GM18517 (cell line): ENCODE measurements at regions not wholly inside any gene's neighbourhood (a gene's known extent, or its start where the extent isn't known, plus 50 kb on each side); places are given as distances from the start of the nearest gene placed in this dataset.
"Not testable (repeated sequence)": the region's sequence is repeated elsewhere in the genome, so short reads cannot be mapped to it uniquely, and the experiment has no call there.

Source experiments
- ATAC-seq: cut with Tn5 transposase; IDR thresholded peaks from one replicate; pipeline ENCODE4 v1.9.1; 2021; ENCODE audit warnings: mild to moderate bottlenecking, moderate library complexity; ENCODE audit not compliant: unreplicated experiment

DNA sequence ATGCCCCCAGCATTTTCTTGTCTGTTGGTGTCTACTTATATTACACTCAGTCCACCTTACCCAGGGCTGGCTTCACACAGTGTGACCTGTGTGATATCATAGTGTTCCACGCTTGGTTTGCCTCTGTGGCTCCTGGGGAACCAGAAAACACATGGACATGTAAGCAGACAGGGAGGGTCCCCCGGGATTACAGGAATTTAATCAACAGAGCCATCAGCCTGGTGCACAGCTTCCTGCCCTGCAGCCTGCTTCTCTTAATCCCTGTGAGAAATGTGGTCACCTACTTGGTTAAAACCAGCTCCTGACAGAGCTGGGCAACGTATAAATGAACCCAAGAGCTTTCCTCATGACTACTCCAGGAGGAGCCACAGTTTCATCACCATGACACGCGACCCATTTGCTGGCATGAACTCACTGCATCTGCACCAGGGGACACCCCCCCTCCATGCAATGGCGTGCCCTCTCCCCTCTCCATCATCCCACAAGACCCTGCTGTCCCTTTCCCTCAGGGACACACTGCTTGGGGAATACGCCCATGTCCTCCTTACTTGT is 152.1 kb downstream of the UQCRFS1 start:
- ATAC-seq: no peak

DNA sequence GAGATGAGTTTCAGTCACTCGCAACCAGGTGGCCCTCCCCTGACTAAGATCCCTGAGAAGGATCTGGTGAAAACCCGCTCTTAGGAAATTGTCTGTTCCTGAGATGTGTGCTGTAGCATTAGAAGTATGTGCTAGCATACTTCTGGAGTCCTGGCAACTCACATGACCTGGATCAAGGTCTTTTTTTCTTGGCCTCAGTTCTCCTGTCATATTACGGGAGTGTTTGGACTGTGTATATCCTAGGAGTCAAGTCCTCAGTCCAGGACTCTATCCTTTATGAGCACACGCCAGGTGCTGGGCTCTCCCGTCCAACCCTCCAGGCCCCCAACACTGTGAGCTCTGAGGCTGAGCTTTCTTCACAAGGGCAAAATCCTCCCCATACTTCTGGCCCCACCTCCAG is 156.4 kb downstream of the UQCRFS1 start:
- no peak for ATAC-seq

DNA sequence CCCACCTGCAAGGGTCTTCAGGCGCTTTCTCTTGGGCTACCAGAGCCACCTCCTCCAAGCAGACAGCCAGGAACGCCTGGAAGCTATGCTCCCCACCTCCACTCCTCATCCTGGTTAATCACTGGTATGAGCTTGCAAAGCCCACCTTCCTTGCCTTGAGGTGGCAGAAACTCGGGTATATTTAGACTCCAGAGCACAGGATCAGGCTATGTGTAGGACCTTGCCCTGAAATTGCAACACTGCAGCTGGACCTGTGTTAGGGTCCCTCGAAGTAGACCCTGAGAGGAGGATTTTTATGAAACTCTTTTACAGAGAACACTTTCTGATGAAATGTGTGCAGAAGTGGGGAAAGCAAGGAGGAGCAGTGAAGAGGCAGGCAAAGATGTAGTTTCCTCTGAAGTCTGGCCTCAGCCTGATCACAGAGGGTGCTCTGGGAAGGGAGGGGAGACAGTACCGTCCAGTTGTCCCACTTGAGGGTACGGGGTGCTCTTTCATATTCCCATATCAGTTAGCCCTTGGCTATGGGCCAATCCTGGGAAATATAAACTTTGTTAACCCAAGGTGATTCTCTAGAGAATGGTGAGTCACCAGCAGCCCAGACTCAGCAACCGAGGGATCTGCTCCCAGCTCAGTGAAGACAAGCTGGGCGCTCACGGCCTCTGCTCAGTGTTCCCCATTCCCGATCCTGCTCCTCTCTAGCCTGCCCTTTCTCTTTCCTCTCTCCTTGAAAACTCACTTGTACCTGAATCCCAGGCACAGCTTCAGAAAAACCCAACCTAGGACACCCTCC is 157.9 kb downstream of the UQCRFS1 start:
- no peak for ATAC-seq

DNA sequence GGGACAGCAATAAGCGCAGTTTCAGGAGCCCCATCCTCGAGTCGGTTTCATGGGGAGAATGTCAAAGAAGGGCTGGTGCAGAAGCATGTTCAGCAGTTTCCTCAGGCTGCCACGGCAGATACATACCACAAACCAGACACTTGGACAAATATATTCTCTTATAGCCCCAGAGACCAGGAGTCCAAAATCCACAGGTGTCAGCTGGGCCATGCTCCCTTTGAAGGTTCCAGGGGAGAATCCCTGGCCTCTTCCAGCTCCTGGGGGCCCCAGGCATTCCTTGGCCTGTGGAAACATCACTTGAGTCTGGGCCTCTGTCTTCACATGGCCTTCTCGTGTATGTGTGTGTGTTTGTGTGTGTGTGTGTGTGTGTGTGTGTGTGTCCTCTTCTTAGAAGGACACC is 164.1 kb downstream of the UQCRFS1 start:
- ATAC-seq: no peak

DNA sequence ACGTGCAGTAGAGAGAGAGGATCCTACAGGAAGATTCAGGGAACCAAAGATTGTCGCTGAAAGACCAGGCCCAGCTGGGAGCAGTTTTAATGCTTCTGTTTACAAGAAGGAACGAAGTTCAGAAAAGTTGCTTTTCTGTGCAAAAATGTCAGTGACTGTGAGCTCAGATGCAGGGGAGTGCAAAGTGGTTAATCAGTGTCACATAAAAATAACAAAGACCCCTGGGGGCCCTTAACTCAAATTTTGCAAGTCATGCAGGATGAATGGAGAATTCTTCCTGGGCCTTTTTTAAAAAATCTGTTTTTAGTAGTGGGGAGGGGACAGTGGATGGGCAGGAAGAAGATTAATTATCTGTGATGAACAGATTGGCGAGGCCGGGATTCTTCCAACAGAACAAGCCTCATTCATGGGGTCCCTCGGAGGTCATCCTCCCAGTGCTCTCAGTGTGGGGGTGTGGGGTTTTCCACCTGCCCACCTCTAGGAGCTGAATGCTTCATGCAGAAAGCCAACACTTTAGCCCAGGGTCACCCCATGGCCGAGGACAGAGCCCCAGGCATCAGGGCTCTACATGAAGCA is 167.2 kb downstream of the UQCRFS1 start:
- no peak for ATAC-seq

DNA sequence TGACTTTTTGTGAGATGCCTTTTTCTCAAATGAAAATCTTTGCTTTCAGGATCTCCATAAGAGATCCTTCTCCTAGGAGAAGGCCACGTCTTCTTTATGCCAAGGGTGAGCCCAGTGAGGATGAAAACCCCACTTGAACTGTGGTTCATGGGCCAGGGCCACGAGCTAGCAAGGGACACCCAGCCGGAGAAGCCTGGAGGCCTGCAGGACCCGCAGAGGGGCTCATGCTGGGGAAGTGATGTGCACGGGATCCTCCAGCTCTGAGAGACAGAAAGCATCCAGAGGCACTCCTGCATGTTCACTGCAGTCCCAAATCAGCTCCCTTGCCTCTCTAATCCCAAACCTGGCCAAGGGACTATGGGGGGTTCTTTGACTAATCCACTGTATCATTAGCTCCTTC is 168.9 kb downstream of the UQCRFS1 start:
- no peak for ATAC-seq

DNA sequence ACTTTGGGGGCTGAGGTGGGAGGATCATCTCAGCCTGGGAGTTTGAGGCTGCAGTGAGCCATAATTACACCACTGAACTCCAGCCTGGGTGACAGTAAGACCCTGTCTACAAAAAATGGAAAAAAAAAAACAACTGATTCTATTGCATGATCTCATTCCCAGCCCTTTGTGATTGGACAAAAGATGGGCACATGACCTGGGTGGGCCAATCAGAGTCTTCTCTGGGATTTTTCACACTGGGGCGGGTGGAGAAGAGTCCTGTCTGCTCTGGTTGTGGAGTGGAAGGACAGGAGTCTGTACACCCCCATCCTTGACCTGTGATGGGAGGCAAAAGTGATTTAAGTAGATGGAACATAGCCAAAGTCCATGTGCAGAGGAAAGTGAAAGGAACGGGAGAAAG is 170.5 kb downstream of the UQCRFS1 start:
- ATAC-seq: no peak

DNA sequence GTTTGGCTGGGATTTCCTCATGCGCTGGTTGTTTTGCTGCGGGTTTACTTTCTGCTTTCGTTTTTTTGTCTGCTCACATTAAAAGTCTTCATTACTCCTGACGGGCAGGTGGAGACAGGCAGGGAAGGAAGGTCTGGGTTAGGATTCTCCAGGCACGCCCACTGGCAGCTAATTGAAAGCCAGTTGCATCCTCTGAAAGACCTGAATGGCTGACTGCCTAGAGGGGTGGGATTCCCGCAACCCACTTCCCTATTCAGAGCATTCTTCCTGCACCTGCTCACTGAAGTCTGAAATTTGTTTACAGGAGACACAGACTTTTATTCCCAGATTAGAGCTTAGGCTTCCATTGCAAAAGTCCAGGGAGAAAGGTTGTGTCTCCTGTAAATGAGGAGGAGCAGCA is 172.0 kb downstream of the UQCRFS1 start:
- ATAC-seq: no peak

DNA sequence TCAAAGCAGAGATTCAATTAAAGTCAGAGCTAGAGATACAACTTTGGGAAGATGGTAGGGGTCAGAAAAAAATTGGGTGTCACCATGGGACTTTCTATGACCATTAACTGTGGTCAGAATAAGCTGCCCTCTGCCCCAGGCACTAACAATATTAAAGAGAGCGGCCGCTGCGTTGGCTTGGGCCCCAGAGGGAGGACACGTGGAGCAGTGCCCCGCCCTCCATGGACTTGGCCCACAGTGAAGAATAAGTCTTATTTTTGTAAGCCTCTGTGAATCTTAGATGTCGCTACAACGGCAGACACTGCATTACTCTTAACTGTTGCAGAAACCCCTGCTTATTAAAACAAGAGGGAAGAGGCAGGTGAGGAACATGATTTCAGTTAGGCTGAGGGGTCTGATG is 172.7 kb downstream of the UQCRFS1 start:
- ATAC-seq: no peak

DNA sequence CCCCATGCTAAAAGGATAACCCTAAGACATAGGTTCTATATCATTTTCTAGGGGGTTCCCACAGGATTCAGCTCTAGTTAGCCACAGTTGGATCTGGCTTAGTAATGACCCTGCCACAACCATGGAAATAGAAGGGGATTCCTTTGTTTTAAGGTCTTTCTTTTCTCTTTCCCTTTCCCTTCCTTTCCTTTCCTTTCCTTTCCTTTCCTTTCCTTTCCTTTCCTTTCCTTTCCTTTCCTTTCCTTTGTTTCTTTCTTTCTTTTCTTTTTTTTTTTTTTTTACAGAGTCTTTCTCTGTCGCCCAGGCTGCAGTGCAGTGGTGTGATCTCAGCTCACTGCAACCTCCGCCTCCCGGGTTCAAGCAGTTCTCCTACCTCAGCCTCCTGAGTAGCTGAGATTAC is 173.9 kb downstream of the UQCRFS1 start:
- ATAC-seq: not testable (repeated sequence)

DNA sequence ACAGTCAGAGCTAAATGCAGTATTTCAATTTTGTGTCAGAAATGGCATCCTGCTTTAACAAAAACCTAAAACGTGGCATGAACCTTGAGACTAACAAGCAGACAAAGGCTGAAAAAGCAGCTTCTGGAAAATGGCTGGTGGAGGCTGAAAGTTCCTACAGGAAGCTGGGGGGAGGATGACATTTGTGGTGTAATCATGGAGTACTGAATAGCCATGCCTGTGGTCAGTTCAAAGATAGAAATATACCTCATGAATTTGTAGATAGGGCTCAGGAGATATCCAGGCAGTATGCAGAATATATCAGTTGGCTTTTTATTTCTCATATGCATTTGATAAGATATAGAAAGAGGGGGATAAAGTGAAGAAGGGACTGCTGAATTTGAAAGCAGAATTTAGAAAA is 181.7 kb downstream of the UQCRFS1 start:
- no peak for ATAC-seq

DNA sequence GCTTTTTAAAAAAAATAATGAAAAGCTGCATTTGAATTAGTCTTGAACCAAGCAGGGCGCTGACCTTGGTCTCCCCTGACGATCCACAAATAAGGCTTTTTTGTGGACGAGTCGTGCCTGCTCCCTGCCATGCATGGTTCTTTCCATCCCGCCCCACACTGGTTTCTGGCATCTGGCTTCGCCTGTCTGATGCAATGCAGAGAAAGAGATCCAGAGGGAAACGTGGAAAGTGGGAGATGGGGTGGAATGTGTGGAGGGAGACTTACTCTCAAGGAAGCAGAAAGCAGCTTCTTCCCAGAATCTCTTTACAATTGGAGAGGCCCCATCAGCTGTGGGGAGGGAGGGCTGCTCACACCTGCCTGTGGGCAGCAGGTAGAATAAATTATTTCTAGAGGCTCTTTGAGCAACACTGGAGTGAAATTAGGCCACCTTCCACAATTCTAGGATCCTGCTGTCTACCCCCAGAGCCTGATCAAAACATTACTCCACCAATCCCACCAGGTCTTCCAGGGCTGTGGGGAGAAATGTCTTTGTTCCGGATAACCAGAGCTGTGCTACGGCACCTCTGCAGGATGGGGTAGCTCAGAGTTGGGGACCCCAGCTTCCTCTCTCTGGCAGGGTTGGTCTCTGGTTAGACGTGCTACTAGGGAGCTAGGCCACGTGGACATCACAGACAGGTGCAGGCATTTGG is 183.5 kb downstream of the UQCRFS1 start:
- no peak for ATAC-seq

DNA sequence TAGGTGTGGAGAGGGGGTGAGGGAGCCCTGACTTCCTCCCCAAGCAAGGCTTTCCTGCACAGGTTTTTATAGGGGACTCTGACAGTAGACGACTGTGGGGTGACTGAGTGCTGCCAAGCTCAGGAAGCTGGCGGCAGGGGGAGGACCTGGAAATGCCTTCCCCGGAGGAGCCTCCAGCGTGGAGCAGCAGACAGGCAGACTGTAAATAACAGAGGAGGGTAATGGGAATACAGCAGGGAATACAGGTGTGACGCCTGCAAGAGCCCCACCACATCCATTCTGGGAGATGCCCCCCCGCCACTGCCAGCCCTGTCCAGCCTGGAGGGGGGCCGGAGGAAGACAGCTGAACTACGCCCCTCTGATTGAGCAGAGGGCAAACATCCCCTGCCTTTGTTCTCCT is 190.4 kb downstream of the UQCRFS1 start:
- no peak for ATAC-seq

DNA sequence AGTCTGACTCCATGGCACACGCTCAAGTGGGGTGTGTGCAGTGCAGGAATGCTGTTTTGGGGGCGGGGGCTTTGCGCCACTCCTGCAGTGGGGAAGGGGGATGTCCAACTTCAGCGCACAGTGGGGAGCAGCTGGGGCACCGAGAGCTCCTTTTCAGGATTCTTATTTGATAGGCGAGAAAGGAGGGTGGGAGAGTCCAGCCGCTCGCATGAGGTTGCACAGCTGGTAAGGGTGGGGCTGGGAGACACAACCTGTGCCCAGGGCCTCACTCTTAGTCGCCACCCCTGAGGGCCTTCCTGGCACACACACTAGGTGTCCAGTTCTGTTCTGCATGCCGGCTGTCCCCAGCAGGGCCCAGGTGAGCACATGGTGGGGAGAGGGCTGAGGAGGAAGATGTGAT is 190.8 kb downstream of the UQCRFS1 start:
- ATAC-seq: no peak

DNA sequence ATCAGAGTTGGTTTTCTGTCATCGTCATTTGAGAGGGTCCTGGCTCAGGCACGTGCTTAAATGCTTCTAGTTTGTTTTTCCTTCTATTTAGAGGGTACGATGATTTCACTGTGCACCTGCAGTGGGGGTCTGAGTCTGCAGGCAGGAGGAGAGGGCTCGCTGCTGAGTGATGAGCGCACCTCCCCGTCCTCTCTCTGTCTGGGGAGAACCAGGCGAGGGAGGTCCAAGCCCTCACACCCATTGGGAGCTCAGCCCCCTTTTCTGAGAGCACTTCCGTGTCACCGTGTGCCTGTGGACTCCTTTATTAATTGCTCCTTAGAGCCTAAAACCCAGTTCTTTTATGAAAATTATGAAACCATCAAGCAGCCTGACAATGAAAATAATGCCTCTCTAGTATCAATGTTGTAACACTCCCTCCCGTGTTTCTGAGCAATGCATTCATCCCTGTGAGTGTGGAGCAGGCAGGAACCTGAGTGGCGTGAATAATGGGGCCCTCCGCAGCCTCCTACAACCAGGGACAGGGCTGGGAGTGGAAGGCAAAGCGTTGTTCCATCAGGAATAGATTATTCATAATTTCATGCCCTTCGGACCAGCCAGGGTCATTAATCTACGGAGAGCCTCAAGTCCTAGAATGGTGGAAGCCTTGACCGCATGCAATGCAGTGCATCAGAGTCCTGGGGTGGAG is 191.6 kb downstream of the UQCRFS1 start:
- ATAC-seq: no peak

DNA sequence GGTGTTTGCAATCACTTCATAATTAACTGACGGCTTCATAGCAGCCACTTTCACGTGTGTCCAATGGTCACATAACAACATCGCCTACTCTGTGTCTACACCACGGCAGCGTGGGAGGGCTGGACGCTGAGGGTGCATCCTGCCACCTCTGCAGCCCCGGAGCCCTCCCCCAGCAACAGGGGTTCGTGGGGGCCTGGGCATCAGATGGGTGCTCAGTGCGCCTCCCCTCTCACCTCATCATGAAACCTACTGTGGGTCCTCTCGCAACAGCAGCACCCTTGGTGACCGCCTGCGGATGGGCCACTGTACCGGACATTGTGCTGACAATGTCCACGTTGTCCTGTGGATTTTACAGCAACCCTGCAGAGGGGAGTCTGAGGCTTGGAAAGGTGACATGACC is 193.5 kb downstream of the UQCRFS1 start:
- no peak for ATAC-seq

DNA sequence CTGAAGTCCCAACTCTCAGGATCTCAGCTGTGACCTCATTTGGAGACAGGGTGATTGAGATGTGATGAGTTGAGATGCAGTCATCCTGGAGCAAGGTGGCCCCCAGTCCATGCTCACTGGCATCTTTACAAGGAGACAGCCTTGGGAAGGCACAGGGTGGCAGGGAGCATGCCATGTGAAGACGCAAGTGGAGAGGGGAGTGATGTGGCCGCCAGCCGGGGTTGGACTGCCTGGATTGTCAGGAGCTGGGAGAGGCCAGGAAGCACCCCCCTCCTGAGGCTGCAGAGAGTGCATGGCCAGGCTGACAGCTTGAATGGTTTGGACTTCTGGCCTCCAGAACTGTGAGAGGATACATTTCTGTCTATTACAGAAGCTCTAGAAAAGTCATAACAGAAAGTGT is 194.4 kb downstream of the UQCRFS1 start:
- ATAC-seq: no peak

DNA sequence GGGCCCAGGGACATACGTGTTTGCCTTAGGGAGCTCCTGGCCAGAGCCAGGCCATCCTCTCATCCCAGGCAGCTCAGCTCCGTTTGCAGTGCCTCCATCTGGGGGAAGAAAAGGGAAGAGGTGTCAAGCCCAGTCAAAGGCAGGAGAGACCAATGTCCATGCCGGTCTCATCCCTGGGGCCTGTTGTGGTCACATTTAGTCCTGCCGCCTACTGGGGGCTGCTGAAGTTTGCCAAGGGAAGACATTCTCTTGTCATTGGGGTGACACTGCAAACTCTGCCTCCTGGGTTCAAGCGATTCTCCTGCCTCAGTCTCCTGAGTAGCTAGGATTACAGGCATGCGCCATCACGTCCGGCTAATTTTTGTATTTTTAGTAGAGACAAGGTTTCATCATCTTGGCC is 195.2 kb downstream of the UQCRFS1 start:
- no peak for ATAC-seq

DNA sequence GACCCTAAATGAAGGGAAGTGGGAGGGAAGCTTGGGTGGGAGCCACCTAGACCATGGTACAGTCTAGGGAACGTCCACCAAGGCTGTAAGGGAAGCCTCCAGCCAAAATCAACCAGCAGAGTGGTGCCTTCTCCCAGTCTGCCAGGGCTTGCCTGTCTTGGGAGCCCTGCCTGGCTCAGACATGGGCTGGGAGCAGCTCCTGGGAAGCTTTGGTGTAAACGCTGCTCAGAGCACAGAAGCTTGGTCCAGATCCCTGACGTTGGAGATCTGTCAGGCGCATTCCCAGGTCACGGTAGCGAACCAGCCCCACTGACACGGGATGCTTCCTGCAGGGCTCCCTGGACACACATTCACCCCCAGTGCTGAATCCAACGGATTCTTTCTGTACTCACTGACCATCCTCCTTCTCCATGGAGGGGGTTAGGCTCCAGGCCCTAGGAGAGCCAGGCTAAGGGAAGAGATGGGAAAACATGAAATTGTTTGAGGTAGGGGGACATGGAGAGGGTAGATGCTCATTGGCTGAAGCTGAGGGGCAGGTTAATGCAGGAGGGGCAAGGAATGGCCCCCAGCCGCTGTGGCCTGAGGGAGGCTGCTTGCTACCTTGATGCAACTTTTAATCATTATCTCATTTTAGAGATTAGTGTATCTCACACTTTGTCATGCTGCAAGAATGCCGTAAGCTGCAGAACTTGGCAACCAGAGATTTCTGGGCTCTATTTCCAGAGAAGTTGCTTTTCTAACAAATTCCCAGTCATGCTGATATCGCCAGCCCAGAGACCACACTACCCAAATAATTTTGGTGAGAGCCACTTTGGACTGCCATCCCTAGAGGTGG is 195.8 kb downstream of the UQCRFS1 start:
- no peak for ATAC-seq

DNA sequence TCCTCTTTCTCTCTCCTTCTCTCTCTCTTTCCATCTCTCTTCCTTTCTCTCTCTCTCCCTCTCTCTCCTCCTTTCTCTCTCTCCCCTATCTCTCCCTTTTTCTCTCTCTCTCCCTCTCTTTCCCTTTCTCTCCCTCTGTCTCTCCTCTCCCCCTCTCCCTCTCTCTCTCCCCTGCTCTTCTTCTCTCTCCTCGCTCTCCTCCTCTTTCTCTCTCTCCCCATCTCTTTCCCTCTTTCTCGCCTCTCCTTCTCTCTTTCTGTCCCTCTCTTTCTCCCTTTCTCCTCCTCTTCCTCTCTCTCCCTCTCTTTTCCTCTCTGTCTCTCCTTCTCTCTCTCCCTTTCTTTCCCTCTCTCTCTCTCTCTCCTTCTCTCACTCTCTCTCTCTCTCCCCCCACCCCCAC is 196.6 kb downstream of the UQCRFS1 start:
- no peak for ATAC-seq

DNA sequence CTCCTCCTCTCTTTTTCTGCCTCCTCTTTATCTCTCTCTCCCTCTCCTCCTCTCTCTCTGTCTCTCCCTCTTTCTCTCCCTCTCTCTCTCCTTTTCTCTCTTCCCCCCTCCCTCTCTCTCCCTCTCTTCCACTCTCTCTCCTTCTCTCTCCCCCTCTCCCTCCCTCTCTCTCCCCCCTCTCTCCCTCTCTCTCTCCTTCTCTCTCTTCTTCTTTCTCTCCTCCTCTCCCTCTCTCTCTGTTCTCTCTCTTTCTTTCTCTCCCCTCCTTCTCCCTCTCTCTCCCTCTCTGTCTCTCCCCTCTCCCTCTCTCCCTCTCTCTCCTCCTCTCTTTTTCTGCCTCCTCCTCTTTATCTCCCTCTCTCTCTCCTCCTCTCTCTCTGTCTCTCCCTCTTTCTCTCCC is 197.4 kb downstream of the UQCRFS1 start:
- ATAC-seq: no peak
